DND-41 (cell line): ENCODE measurements at regions not wholly inside any gene's neighbourhood (a gene's known extent, or its start where the extent isn't known, plus 50 kb on each side); places are given as distances from the start of the nearest gene placed in this dataset.

Source experiments
- EZH2 ChIP-seq: IDR thresholded peaks from 3 replicates; pipeline ENCODE4 v1.6.1; 2012; ENCODE audit warnings: borderline replicate concordance, low read depth, mild to moderate bottlenecking, moderate library complexity, low read length, inconsistent platforms; ENCODE audit not compliant: severe bottlenecking
- TF ChIP-seq, protein P1 (sequence below): IDR thresholded peaks from 2 replicates; pipeline ENCODE4 v1.5.1; 2012; ENCODE audit warnings: borderline replicate concordance, low read length, moderate library complexity, mild to moderate bottlenecking; ENCODE audit not compliant: poor library complexity, severe bottlenecking; ENCODE audit errors: extremely low read depth

DNA sequence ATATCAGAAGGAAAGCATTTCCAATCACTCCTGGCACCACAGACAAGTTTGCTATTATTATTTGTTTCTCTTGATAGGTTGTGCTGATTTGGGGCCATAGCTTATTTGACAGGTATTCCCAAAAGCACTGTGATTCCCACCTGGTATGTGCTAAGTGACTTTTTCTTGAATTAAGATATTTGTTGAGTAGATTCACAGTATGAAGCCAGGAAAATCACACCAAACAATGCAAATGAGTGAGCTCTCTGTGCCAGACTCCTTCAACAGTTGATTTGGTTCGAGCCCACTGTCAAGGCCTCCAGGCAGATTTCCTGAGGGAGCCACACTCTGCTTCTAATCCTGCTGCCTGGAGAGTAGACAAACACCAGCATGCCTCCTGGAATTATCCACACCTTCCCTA is 253.0 kb upstream of the POU2AF2 start:
- TF ChIP-seq, protein P1, sequence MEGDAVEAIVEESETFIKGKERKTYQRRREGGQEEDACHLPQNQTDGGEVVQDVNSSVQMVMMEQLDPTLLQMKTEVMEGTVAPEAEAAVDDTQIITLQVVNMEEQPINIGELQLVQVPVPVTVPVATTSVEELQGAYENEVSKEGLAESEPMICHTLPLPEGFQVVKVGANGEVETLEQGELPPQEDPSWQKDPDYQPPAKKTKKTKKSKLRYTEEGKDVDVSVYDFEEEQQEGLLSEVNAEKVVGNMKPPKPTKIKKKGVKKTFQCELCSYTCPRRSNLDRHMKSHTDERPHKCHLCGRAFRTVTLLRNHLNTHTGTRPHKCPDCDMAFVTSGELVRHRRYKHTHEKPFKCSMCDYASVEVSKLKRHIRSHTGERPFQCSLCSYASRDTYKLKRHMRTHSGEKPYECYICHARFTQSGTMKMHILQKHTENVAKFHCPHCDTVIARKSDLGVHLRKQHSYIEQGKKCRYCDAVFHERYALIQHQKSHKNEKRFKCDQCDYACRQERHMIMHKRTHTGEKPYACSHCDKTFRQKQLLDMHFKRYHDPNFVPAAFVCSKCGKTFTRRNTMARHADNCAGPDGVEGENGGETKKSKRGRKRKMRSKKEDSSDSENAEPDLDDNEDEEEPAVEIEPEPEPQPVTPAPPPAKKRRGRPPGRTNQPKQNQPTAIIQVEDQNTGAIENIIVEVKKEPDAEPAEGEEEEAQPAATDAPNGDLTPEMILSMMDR, result no peak
- TF ChIP-seq EZH2, result no peak
